ENCODE measurements at regions not wholly inside any gene's neighbourhood (a gene's known extent, or its start where the extent isn't known, plus 50 kb on each side); places are given as distances from the start of the nearest gene placed in this dataset.

DNA sequence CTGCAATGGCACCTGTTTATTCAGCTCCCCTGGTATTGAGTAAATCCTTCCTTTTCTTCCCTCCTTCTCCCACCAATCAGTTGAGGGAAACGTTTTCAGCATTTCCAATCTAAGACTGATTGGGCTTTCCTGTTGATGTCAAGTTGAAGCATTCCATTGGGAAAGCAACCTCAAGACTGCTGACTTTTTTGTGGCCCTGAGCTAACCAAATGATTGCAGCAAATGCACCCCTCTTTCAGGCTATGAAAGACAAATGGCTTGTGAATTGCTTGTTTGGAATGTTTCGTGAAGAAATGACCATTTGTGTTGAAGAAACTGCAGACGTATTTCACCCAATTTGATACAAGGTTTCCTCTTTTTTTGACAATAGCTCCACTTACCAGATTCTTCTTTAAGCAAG lies 303.5 kb downstream of the EPHA4 start:
- TF ChIP-seq POLR2A (IDR thresholded peaks at IDR 0.05): no peak
- TF ChIP-seq, protein P1, sequence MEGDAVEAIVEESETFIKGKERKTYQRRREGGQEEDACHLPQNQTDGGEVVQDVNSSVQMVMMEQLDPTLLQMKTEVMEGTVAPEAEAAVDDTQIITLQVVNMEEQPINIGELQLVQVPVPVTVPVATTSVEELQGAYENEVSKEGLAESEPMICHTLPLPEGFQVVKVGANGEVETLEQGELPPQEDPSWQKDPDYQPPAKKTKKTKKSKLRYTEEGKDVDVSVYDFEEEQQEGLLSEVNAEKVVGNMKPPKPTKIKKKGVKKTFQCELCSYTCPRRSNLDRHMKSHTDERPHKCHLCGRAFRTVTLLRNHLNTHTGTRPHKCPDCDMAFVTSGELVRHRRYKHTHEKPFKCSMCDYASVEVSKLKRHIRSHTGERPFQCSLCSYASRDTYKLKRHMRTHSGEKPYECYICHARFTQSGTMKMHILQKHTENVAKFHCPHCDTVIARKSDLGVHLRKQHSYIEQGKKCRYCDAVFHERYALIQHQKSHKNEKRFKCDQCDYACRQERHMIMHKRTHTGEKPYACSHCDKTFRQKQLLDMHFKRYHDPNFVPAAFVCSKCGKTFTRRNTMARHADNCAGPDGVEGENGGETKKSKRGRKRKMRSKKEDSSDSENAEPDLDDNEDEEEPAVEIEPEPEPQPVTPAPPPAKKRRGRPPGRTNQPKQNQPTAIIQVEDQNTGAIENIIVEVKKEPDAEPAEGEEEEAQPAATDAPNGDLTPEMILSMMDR (IDR thresholded peaks at IDR 0.05): no peak
